SJCRH30 (cell line): ENCODE measurements at regions not wholly inside any gene's neighbourhood (a gene's known extent, or its start where the extent isn't known, plus 50 kb on each side); places are given as distances from the start of the nearest gene placed in this dataset.
"Not testable (repeated sequence)": the region's sequence is repeated elsewhere in the genome, so short reads cannot be mapped to it uniquely, and the experiment has no call there.

Experiments used
- DNase-seq, 2 experiments: peaks; one replicate each; pipeline ENCODE4 v3.0.0-alpha.2; 2015 to 2020
- H3K27ac ChIP-seq: fragments of 250-450 bp; sonication (Bioruptor Pico); 2 replicates; pipeline ENCODE4 v1.5.1; 2020; ENCODE audit warnings: mild to moderate bottlenecking, moderate library complexity
- H3K27me3 ChIP-seq: fragments of 250-450 bp; sonication (Bioruptor Pico); 2 replicates; pipeline ENCODE4 v1.5.1; 2020; ENCODE audit warnings: mild to moderate bottlenecking, moderate library complexity
- H3K36me3 ChIP-seq: fragments of 250-450 bp; sonication (Bioruptor Pico); 2 replicates; pipeline ENCODE4 v1.5.1; 2020; ENCODE audit warnings: mild to moderate bottlenecking, moderate library complexity
- H3K4me1 ChIP-seq: fragments of 250-450 bp; sonication (Bioruptor Pico); 2 replicates; pipeline ENCODE4 v1.5.1; 2020; ENCODE audit warnings: mild to moderate bottlenecking, moderate library complexity
- H3K4me3 ChIP-seq: fragments of 250-450 bp; sonication (Bioruptor Pico); 2 replicates; pipeline ENCODE4 v1.5.1; 2020; ENCODE audit warnings: mild to moderate bottlenecking, moderate library complexity
- H3K9me3 ChIP-seq: fragments of 250-450 bp; sonication (Bioruptor Pico); replicated peaks from 2 replicates; pipeline ENCODE4 v1.5.1; 2020; ENCODE audit warnings: mild to moderate bottlenecking, moderate library complexity

- no peaks in the 10 kb centered on the region for H3K9me3 ChIP-seq
- H3K27me3 ChIP-seq, result no peaks in the 10 kb centered on the region
- H3K4me1 ChIP-seq, result no peaks in the 10 kb centered on the region
- H3K27ac ChIP-seq, result no peak overlapping the region
- no peaks in the 10 kb centered on the region for H3K36me3 ChIP-seq
- DNase-seq, result no peak
- H3K4me3 ChIP-seq, result no peak overlapping the region
Observed at GRCh38 chrX:43279341-43279808, 376.7 kb upstream of the MAOA start.

- Histone ChIP-seq H3K4me3 (no peak overlapping the region), H3K36me3 (no peaks in the 10 kb centered on the region), H3K9me3 (no peaks in the 10 kb centered on the region), H3K27me3 (no peaks in the 10 kb centered on the region), H3K27ac (no peak overlapping the region), H3K4me1 (no peaks in the 10 kb centered on the region)
- DNase-seq, result no peak
Observed at GRCh38 chrX:43283187-43283586, 372.9 kb upstream of the MAOA start.

- not testable (repeated sequence) for H3K9me3 ChIP-seq, H3K27ac ChIP-seq, H3K4me1 ChIP-seq, H3K27me3 ChIP-seq, H3K36me3 ChIP-seq, DNase-seq
- peak overlapping the region; percentile 34; the same call in 1 of the 2 replicates for H3K4me3 ChIP-seq
Observed at GRCh38 chrX:43311625-43312024, 344.5 kb upstream of the MAOA start.

GRCh38 chrX:43313035-43313434 is 343.1 kb upstream of the MAOA start:
- H3K4me1 ChIP-seq, result no peaks in the 10 kb centered on the region

GRCh38 chrX:43314525-43314924 is 341.6 kb upstream of the MAOA start:
- Histone ChIP-seq H3K27ac (no peak overlapping the region), H3K36me3 (no peaks in the 10 kb centered on the region), H3K4me3 (no peak overlapping the region), H3K9me3 (no peaks in the 10 kb centered on the region), H3K4me1 (no peaks in the 10 kb centered on the region), H3K27me3 (no peaks in the 10 kb centered on the region)
- DNase-seq, result no peak

More at GRCh38 chrX:43313035-43313434, 343.1 kb upstream of the MAOA start:
- Histone ChIP-seq H3K27me3 (no peaks in the 10 kb centered on the region), H3K9me3 (no peaks in the 10 kb centered on the region), H3K4me3 (no peak overlapping the region), H3K27ac (no peak overlapping the region), H3K36me3 (no peaks in the 10 kb centered on the region)
- no peak for DNase-seq

GRCh38 chrX:43315622-43316021 is 340.5 kb upstream of the MAOA start:
- H3K36me3 ChIP-seq, result no peaks in the 10 kb centered on the region
- H3K9me3 ChIP-seq, result no peaks in the 10 kb centered on the region
- no peak overlapping the region for H3K27ac ChIP-seq
- DNase-seq, result no peak
- no peaks in the 10 kb centered on the region for H3K4me1 ChIP-seq
- no peaks in the 10 kb centered on the region for H3K27me3 ChIP-seq
- no peak overlapping the region for H3K4me3 ChIP-seq

GRCh38 chrX:43316146-43316545 is 340.0 kb upstream of the MAOA start:
- no peaks in the 10 kb centered on the region for H3K4me1 ChIP-seq
- no peak for DNase-seq
- no peak overlapping the region for H3K4me3 ChIP-seq
- no peaks in the 10 kb centered on the region for H3K36me3 ChIP-seq
- H3K9me3 ChIP-seq, result no peaks in the 10 kb centered on the region
- no peak overlapping the region for H3K27ac ChIP-seq
- H3K27me3 ChIP-seq, result no peaks in the 10 kb centered on the region

- DNase-seq, result no peak
- H3K4me3 ChIP-seq, result no peak overlapping the region
- no peaks in the 10 kb centered on the region for H3K9me3 ChIP-seq
- no peaks in the 10 kb centered on the region for H3K4me1 ChIP-seq
- no peak overlapping the region for H3K27ac ChIP-seq
- no peaks in the 10 kb centered on the region for H3K27me3 ChIP-seq
- no peaks in the 10 kb centered on the region for H3K36me3 ChIP-seq
Observed at GRCh38 chrX:43317378-43317777, 338.7 kb upstream of the MAOA start.

GRCh38 chrX:43328358-43328946 is 327.6 kb upstream of the MAOA start:
- Histone ChIP-seq H3K36me3 (no peaks in the 10 kb centered on the region), H3K4me3 (no peak overlapping the region), H3K9me3 (no peaks in the 10 kb centered on the region), H3K27me3 (no peaks in the 10 kb centered on the region), H3K4me1 (no peaks in the 10 kb centered on the region), H3K27ac (no peak overlapping the region)
- DNase-seq, result no peak

- peak in 1 of 2 experiments; percentile 3 for DNase-seq
- no peaks in the 10 kb centered on the region for H3K36me3 ChIP-seq
- no peak overlapping the region for H3K27ac ChIP-seq
- no peaks in the 10 kb centered on the region for H3K4me1 ChIP-seq
- no peaks in the 10 kb centered on the region for H3K27me3 ChIP-seq
- no peaks in the 10 kb centered on the region for H3K9me3 ChIP-seq
- H3K4me3 ChIP-seq, result no peak overlapping the region
Observed at GRCh38 chrX:43333543-43333942, 322.6 kb upstream of the MAOA start.

- Histone ChIP-seq H3K9me3 (no peaks in the 10 kb centered on the region), H3K36me3 (no peaks in the 10 kb centered on the region), H3K27me3 (no peaks in the 10 kb centered on the region), H3K4me3 (no peak overlapping the region), H3K4me1 (no peaks in the 10 kb centered on the region), H3K27ac (no peak overlapping the region)
- no peak for DNase-seq
Observed at GRCh38 chrX:43345166-43345565, 310.9 kb upstream of the MAOA start.

- Histone ChIP-seq H3K4me1 (no peaks in the 10 kb centered on the region), H3K27me3 (no peaks in the 10 kb centered on the region), H3K4me3 (no peak overlapping the region), H3K36me3 (no peaks in the 10 kb centered on the region), H3K27ac (no peak overlapping the region), H3K9me3 (no peaks in the 10 kb centered on the region)
- peak; percentile 19 to 56 for DNase-seq
Observed at GRCh38 chrX:43349363-43349762, 306.7 kb upstream of the MAOA start.

GRCh38 chrX:43350935-43351334 is 305.2 kb upstream of the MAOA start:
- H3K36me3 ChIP-seq, result no peaks in the 10 kb centered on the region
- H3K9me3 ChIP-seq, result no peaks in the 10 kb centered on the region
- no peak overlapping the region for H3K27ac ChIP-seq
- DNase-seq, result no peak
- H3K4me3 ChIP-seq, result no peak overlapping the region
- H3K4me1 ChIP-seq, result peaks cover 13% of the 10 kb centered on the region
- H3K27me3 ChIP-seq, result no peaks in the 10 kb centered on the region

- Histone ChIP-seq H3K4me3 (no peak overlapping the region), H3K27me3 (no peaks in the 10 kb centered on the region), H3K4me1 (peaks cover 51% of the 10 kb centered on the region), H3K36me3 (no peaks in the 10 kb centered on the region), H3K9me3 (no peaks in the 10 kb centered on the region), H3K27ac (peak overlapping the region; percentile 100)
- peak; percentile 76 to 91 for DNase-seq
Observed at GRCh38 chrX:43357741-43358140, 298.4 kb upstream of the MAOA start.

- peak in 1 of 2 experiments; percentile 4 for DNase-seq
- no peak overlapping the region for H3K27ac ChIP-seq
- peaks cover 11% of the 10 kb centered on the region for H3K4me1 ChIP-seq
- H3K27me3 ChIP-seq, result no peaks in the 10 kb centered on the region
- H3K4me3 ChIP-seq, result no peak overlapping the region
- H3K9me3 ChIP-seq, result no peaks in the 10 kb centered on the region
- H3K36me3 ChIP-seq, result no peaks in the 10 kb centered on the region
Observed at GRCh38 chrX:43373032-43373431, 283.1 kb upstream of the MAOA start.

GRCh38 chrX:43375136-43375535 is 281.0 kb upstream of the MAOA start:
- DNase-seq, result peak; percentile 65 to 73
- Histone ChIP-seq H3K9me3 (no peaks in the 10 kb centered on the region), H3K36me3 (no peaks in the 10 kb centered on the region), H3K4me3 (no peak overlapping the region), H3K27ac (peak overlapping the region; percentile 86), H3K27me3 (no peaks in the 10 kb centered on the region), H3K4me1 (peaks cover 11% of the 10 kb centered on the region)
